ENCODE measurements at regions not wholly inside any gene's neighbourhood (a gene's known extent, or its start where the extent isn't known, plus 50 kb on each side); places are given as distances from the start of the nearest gene placed in this dataset.
"Not testable (repeated sequence)": the region's sequence is repeated elsewhere in the genome, so short reads cannot be mapped to it uniquely, and the experiment has no call there.

- no peak for DNase-seq
- no peak for ATAC-seq (replicated peaks)
- H3K36me3 Mint-ChIP-seq: no peaks in the 10 kb centered on the region
- no peaks in the 10 kb centered on the region for H3K4me1 Mint-ChIP-seq
- H3K27me3 Mint-ChIP-seq: no peaks in the 10 kb centered on the region
- peaks cover 0 to 15% of the 10 kb centered on the region in 2 donors for H3K9me3 Mint-ChIP-seq
- H3K27ac Mint-ChIP-seq: no peak overlapping the region
- H3K4me3 Mint-ChIP-seq: no peak overlapping the region
These were observed 124.6 kb upstream of the KCNAB1 start for GRCh38 chr3:155995525-155996370.

- DNase-seq (no peak), ATAC-seq (replicated peaks) (no peak)
- no peaks in the 10 kb centered on the region for H3K36me3 Mint-ChIP-seq
- peaks cover 0 to 15% of the 10 kb centered on the region in 2 donors for H3K9me3 Mint-ChIP-seq
- no peaks in the 10 kb centered on the region for H3K4me1 Mint-ChIP-seq
- no peaks in the 10 kb centered on the region for H3K27me3 Mint-ChIP-seq
- no peak overlapping the region for H3K4me3 Mint-ChIP-seq
- H3K27ac Mint-ChIP-seq: no peak overlapping the region
These were observed 123.5 kb upstream of the KCNAB1 start for GRCh38 chr3:155996882-155997281.

- not testable (repeated sequence) for ATAC-seq (replicated peaks); H3K36me3 Mint-ChIP-seq; DNase-seq; H3K4me3 Mint-ChIP-seq; H3K27ac Mint-ChIP-seq; H3K4me1 Mint-ChIP-seq; H3K27me3 Mint-ChIP-seq
- peaks cover 0 to 15% of the 10 kb centered on the region in 2 donors for H3K9me3 Mint-ChIP-seq
These were observed 122.2 kb upstream of the KCNAB1 start for GRCh38 chr3:155998173-155998572.

- DNase-seq: no peak
These were observed 114.6 kb upstream of the KCNAB1 start for GRCh38 chr3:156005736-156006135.

GRCh38 chr3:156010829-156011228, 109.5 kb upstream of the KCNAB1 start:
- no peak for DNase-seq
- H3K4me1 Mint-ChIP-seq: no peaks in the 10 kb centered on the region
- H3K9me3 Mint-ChIP-seq: no peaks in the 10 kb centered on the region
- ATAC-seq (replicated peaks): no peak
- no peak overlapping the region for H3K27ac Mint-ChIP-seq
- H3K27me3 Mint-ChIP-seq: peaks cover 9 to 10% of the 10 kb centered on the region in 2 donors
- H3K4me3 Mint-ChIP-seq: no peak overlapping the region
- no peaks in the 10 kb centered on the region for H3K36me3 Mint-ChIP-seq

More at GRCh38 chr3:156005736-156006135, 114.6 kb upstream of the KCNAB1 start:
- Mint-ChIP-seq H3K9me3 (no peaks in the 10 kb centered on the region), H3K4me3 (no peak overlapping the region), H3K4me1 (no peaks in the 10 kb centered on the region), H3K36me3 (no peaks in the 10 kb centered on the region), H3K27ac (no peak overlapping the region), H3K27me3 (peaks cover 18 to 21% of the 10 kb centered on the region in 2 donors)
- ATAC-seq (replicated peaks): no peak

- DNase-seq (no peak), ATAC-seq (replicated peaks) (no peak)
- no peak overlapping the region for H3K27ac Mint-ChIP-seq
- no peaks in the 10 kb centered on the region for H3K4me1 Mint-ChIP-seq
- H3K9me3 Mint-ChIP-seq: no peaks in the 10 kb centered on the region
- H3K27me3 Mint-ChIP-seq: peaks cover 4 to 10% of the 10 kb centered on the region in 2 donors
- no peaks in the 10 kb centered on the region for H3K36me3 Mint-ChIP-seq
- no peak overlapping the region for H3K4me3 Mint-ChIP-seq
These were observed 105.9 kb upstream of the KCNAB1 start for GRCh38 chr3:156014489-156014888.

GRCh38 chr3:156016902-156017301, 103.5 kb upstream of the KCNAB1 start:
- Mint-ChIP-seq H3K27ac (no peak overlapping the region), H3K4me1 (no peaks in the 10 kb centered on the region), H3K27me3 (peaks cover 4 to 10% of the 10 kb centered on the region in 2 donors), H3K9me3 (no peaks in the 10 kb centered on the region), H3K4me3 (no peak overlapping the region), H3K36me3 (no peaks in the 10 kb centered on the region)
- DNase-seq: no peak
- no peak for ATAC-seq (replicated peaks)

- no peak for ATAC-seq (replicated peaks)
- H3K4me3 Mint-ChIP-seq: no peak overlapping the region
These were observed 102.9 kb upstream of the KCNAB1 start for GRCh38 chr3:156017352-156018030.

GRCh38 chr3:156024904-156025533, 95.4 kb upstream of the KCNAB1 start:
- Mint-ChIP-seq H3K36me3 (no peaks in the 10 kb centered on the region), H3K4me1 (no peaks in the 10 kb centered on the region), H3K9me3 (no peaks in the 10 kb centered on the region), H3K27ac (no peak overlapping the region), H3K4me3 (no peak overlapping the region), H3K27me3 (peaks cover 5 to 16% of the 10 kb centered on the region in 2 donors)
- ATAC-seq (replicated peaks) (no peak), DNase-seq (no peak)

More at GRCh38 chr3:156017352-156018030, 102.9 kb upstream of the KCNAB1 start:
- no peaks in the 10 kb centered on the region for H3K4me1 Mint-ChIP-seq
- peaks cover under 1 to 8% of the 10 kb centered on the region in 2 donors for H3K27me3 Mint-ChIP-seq
- H3K36me3 Mint-ChIP-seq: no peaks in the 10 kb centered on the region
- H3K27ac Mint-ChIP-seq: no peak overlapping the region
- no peak for DNase-seq
- H3K9me3 Mint-ChIP-seq: no peaks in the 10 kb centered on the region

- H3K9me3 Mint-ChIP-seq: no peaks in the 10 kb centered on the region
- H3K27ac Mint-ChIP-seq: no peak overlapping the region
- DNase-seq: no peak
- no peaks in the 10 kb centered on the region for H3K4me1 Mint-ChIP-seq
- no peak overlapping the region for H3K4me3 Mint-ChIP-seq
- no peaks in the 10 kb centered on the region for H3K36me3 Mint-ChIP-seq
- no peak for ATAC-seq (replicated peaks)
- H3K27me3 Mint-ChIP-seq: peaks cover 13 to 16% of the 10 kb centered on the region in 2 donors
These were observed 91.2 kb upstream of the KCNAB1 start for GRCh38 chr3:156029208-156029607.

- DNase-seq (no peak), ATAC-seq (replicated peaks) (no peak)
- peaks cover 7 to 13% of the 10 kb centered on the region in 2 donors for H3K27me3 Mint-ChIP-seq
- no peaks in the 10 kb centered on the region for H3K4me1 Mint-ChIP-seq
- no peaks in the 10 kb centered on the region for H3K36me3 Mint-ChIP-seq
- no peak overlapping the region for H3K27ac Mint-ChIP-seq
- H3K9me3 Mint-ChIP-seq: no peaks in the 10 kb centered on the region
- H3K4me3 Mint-ChIP-seq: no peak overlapping the region
These were observed 89.7 kb upstream of the KCNAB1 start for GRCh38 chr3:156030723-156031122.

GRCh38 chr3:156033428-156033827, 87.0 kb upstream of the KCNAB1 start:
- Mint-ChIP-seq H3K4me1 (no peaks in the 10 kb centered on the region), H3K36me3 (no peaks in the 10 kb centered on the region), H3K9me3 (no peaks in the 10 kb centered on the region), H3K27me3 (peaks cover 0 to 9% of the 10 kb centered on the region in 2 donors), H3K27ac (no peak overlapping the region), H3K4me3 (no peak overlapping the region)
- DNase-seq: no peak
- no peak for ATAC-seq (replicated peaks)

GRCh38 chr3:156035158-156035557, 85.2 kb upstream of the KCNAB1 start:
- H3K36me3 Mint-ChIP-seq: no peaks in the 10 kb centered on the region
- H3K4me3 Mint-ChIP-seq: no peak overlapping the region
- H3K27ac Mint-ChIP-seq: no peak overlapping the region
- no peaks in the 10 kb centered on the region for H3K4me1 Mint-ChIP-seq
- peaks cover 0 to 9% of the 10 kb centered on the region in 2 donors for H3K27me3 Mint-ChIP-seq
- no peaks in the 10 kb centered on the region for H3K9me3 Mint-ChIP-seq
- ATAC-seq (replicated peaks) (no peak), DNase-seq (no peak)

- Mint-ChIP-seq H3K36me3 (no peaks in the 10 kb centered on the region), H3K4me3 (no peak overlapping the region), H3K9me3 (no peaks in the 10 kb centered on the region), H3K4me1 (no peaks in the 10 kb centered on the region), H3K27ac (no peak overlapping the region), H3K27me3 (peaks cover 0 to 4% of the 10 kb centered on the region in 2 donors)
- no peak for DNase-seq
- ATAC-seq (replicated peaks): no peak
These were observed 83.9 kb upstream of the KCNAB1 start for GRCh38 chr3:156036258-156037053.
